Kidney epithelial cell (primary cell): ENCODE measurements at regions not wholly inside any gene's neighbourhood (a gene's known extent, or its start where the extent isn't known, plus 50 kb on each side); places are given as distances from the start of the nearest gene placed in this dataset.

ENCODE experiments used
- DNase-seq: peaks from one replicate; pipeline ENCODE4 v3.0.0-alpha.2; 2010; ENCODE audit warnings: low read depth
- H3K27me3 ChIP-seq: 2 replicates; pipeline ENCODE4 v1.6.0; 2011; ENCODE audit warnings: low read length; ENCODE audit not compliant: control insufficient read depth, insufficient read depth
- H3K36me3 ChIP-seq: 2 replicates; pipeline ENCODE4 v1.5.1; 2011; ENCODE audit warnings: low read length; ENCODE audit not compliant: control insufficient read depth, insufficient read depth
- H3K4me3 ChIP-seq: 2 replicates; pipeline ENCODE4 v1.5.1; 2011; ENCODE audit warnings: low read depth, mild to moderate bottlenecking, control low read depth, low read length
- TF ChIP-seq, protein P1 (sequence below): IDR thresholded peaks from 2 replicates; pipeline ENCODE4 v1.5.1; 2011; ENCODE audit warnings: mild to moderate bottlenecking, moderate library complexity, low read length, control low read depth, inconsistent platforms; ENCODE audit not compliant: insufficient read depth, poor library complexity, severe bottlenecking

DNA sequence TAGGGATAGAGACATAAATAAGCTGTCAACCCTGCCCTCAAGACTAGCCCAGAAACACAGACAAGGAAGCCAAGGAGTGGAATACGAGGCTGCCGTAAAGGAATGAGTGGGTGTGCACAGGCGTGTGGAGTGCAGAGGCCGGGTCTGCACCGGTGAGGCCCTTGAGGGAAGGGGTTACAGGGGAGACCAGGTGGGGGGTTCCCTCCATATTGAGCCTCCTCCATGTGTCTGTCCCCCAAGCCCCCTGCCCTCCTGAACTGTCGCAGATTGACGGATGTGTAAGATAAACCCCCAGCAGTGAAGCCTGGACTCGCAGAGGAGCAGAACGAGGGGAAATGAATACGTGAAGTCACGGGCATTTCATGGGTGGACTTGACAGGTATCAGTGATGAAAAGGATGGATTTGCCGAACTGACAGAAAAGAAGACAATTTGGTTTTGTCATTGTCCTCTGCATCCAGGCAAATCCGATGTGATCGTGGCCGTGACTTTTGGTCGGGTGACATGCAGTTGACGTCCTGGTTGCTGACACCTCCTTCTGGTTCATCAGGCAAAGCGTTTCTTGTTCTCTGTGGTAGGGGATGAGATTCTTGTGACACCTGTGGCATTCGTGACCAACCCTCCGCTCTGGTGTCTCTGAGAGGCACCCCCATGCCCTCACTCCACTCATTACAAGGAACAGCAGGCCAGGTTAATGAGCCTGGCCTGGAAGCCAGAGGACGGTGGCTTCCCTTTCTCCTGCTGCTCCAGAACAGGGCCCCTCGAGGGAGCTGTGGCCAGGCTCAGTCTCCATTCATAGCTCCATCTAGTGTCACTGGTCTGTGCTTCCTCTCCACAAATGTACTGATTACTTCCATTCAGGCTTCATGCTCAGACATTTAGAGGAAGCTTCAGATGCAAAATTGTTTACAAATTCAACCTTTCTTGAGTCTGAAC lies 223.1 kb upstream of the B3GAT1 start:
- DNase-seq, result no peak
- no peaks in the 10 kb centered on the region for H3K36me3 ChIP-seq
- TF ChIP-seq, protein P1, sequence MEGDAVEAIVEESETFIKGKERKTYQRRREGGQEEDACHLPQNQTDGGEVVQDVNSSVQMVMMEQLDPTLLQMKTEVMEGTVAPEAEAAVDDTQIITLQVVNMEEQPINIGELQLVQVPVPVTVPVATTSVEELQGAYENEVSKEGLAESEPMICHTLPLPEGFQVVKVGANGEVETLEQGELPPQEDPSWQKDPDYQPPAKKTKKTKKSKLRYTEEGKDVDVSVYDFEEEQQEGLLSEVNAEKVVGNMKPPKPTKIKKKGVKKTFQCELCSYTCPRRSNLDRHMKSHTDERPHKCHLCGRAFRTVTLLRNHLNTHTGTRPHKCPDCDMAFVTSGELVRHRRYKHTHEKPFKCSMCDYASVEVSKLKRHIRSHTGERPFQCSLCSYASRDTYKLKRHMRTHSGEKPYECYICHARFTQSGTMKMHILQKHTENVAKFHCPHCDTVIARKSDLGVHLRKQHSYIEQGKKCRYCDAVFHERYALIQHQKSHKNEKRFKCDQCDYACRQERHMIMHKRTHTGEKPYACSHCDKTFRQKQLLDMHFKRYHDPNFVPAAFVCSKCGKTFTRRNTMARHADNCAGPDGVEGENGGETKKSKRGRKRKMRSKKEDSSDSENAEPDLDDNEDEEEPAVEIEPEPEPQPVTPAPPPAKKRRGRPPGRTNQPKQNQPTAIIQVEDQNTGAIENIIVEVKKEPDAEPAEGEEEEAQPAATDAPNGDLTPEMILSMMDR, result no peak
- no peak overlapping the region for H3K4me3 ChIP-seq
- H3K27me3 ChIP-seq, result peaks cover 4% of the 10 kb centered on the region

DNA sequence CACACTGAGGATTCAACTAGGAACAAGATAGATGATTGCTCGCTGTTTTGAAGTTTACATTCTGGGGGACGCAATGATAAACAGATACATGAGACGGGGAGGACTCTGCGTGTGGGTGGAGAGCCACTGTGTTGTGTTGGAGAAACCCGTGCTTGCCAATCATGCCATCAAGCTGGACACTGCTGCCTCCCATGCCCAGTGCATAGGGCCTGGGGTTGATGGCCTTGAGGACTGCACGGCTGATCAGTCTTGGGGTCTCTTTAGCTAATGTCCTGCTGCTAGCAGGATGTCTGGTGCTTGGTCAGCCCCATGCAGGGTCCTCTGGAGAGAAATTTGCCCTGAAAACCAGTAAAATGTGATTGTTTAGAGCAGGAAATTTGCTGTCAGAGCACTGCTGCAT lies 221.2 kb upstream of the B3GAT1 start:
- Histone ChIP-seq H3K36me3 (no peaks in the 10 kb centered on the region), H3K27me3 (peaks cover 4% of the 10 kb centered on the region), H3K4me3 (no peak overlapping the region)
- DNase-seq, result no peak
- TF ChIP-seq, protein P1, result no peak

DNA sequence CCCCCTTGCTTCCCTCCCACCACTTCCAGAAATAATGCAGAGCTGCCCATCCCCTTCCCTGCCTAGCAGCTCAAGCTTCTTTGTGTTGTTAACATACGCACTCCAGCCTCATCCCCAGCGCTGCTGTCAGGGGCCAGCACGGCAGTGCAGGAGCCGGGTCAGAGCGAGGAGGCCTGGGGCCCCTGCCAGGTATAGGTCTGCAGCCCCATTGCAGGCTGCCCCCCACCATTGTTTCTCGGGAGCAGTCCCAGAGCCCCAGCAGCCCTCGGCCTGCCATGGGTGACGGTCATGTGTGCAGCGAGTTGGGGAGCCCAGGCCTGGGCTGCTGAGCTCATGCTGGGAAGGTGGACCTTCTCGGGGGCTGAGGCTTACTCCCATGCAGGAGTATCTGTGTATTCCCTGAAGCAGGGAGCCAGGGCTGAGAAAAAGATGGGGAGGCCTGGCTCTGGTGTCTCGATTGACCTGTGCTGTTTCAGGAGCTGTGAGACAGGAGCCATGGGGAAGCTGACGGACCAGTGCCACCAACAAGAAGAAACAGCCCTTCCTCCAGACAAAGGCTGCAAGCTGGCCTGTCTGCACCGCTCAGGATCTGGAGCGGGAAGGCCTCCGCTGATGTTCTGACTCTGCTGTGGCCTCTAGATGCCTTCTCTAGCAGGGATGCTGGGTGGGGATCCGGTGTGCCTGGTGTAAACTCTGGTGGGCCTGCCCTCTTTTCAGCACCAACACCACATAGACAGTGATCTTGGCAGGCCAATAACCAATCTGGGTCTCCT lies 220.5 kb upstream of the B3GAT1 start:
- DNase-seq, result no peak
- TF ChIP-seq, protein P1, result no peak
- H3K4me3 ChIP-seq, result no peak overlapping the region
- H3K27me3 ChIP-seq, result peaks cover 4% of the 10 kb centered on the region
- no peaks in the 10 kb centered on the region for H3K36me3 ChIP-seq

DNA sequence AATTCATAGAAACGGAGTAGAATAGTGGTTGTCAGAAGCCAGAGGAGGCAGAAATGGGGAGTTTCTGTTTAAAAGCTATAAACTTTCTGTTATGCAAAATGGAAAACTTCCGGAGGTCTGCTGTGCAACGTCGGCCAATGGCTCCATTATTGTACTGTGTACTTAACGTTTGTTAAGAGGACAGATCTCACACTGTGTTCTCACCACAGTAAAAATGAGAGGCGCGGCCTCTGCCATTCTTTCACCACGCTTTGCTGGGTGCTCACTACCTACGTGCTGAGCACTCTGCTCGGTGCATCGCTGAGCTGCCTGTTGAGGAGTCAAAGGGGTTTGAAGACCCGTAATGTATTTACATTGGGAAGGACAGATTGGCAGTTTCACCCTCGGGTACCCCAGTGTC lies 218.8 kb upstream of the B3GAT1 start:
- H3K27me3 ChIP-seq, result no peaks in the 10 kb centered on the region
- no peak overlapping the region for H3K4me3 ChIP-seq
- DNase-seq, result no peak
- TF ChIP-seq, protein P1, result no peak
- no peaks in the 10 kb centered on the region for H3K36me3 ChIP-seq

DNA sequence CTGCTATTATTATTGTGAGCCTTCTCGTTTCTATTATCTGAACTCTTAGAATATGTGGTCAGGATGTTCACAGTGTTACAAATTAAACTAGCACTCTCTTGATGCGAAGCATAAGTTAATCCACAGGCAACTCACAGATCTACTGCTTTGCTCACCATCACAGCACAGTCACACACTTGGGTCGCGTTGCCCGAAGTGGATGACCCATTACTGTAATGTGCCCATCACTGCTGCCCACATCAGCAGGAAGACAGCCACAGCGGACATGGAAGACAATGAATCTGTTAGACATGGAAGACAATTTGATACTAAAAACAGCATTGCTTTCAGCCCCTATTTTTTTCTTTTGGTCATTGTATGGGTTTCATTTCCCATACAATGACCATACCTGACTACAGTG lies 216.4 kb upstream of the B3GAT1 start:
- no peaks in the 10 kb centered on the region for H3K36me3 ChIP-seq
- no peak overlapping the region for H3K4me3 ChIP-seq
- DNase-seq, result no peak
- TF ChIP-seq, protein P1, result no peak
- H3K27me3 ChIP-seq, result no peaks in the 10 kb centered on the region
